ENCODE measurements at regions not wholly inside any gene's neighbourhood (a gene's known extent, or its start where the extent isn't known, plus 50 kb on each side); places are given as distances from the start of the nearest gene placed in this dataset.

DNA sequence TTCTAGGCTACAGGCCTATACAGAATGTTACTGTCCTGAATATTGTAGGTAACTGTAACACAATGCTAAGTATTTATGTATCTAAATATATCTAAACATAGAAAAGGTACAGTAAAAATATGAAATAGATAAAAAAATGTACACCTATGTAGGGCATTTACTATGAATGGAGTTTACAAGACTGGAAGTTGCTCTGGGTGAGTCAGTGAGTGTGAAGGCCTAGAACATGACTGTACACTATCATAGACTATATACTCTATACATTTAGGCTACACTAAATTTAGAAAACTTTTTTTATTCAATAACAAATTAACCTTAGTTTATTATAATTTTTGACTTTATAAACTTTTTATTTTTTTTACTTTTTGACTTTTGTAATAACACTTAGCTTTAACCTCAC, 136.9 kb downstream of the DUSP10 start:
- TF ChIP-seq, protein P1, sequence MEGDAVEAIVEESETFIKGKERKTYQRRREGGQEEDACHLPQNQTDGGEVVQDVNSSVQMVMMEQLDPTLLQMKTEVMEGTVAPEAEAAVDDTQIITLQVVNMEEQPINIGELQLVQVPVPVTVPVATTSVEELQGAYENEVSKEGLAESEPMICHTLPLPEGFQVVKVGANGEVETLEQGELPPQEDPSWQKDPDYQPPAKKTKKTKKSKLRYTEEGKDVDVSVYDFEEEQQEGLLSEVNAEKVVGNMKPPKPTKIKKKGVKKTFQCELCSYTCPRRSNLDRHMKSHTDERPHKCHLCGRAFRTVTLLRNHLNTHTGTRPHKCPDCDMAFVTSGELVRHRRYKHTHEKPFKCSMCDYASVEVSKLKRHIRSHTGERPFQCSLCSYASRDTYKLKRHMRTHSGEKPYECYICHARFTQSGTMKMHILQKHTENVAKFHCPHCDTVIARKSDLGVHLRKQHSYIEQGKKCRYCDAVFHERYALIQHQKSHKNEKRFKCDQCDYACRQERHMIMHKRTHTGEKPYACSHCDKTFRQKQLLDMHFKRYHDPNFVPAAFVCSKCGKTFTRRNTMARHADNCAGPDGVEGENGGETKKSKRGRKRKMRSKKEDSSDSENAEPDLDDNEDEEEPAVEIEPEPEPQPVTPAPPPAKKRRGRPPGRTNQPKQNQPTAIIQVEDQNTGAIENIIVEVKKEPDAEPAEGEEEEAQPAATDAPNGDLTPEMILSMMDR (IDR thresholded peaks at IDR 0.05), result no peak
- no peak for TF ChIP-seq POLR2A (IDR thresholded peaks at IDR 0.05)

All from thyroid gland (tissue), 4 donors.